ENCODE measurements at regions not wholly inside any gene's neighbourhood (a gene's known extent, or its start where the extent isn't known, plus 50 kb on each side); places are given as distances from the start of the nearest gene placed in this dataset.
"Not testable (repeated sequence)": the region's sequence is repeated elsewhere in the genome, so short reads cannot be mapped to it uniquely, and the experiment has no call there.

- no peaks in the 10 kb centered on the region for H3K36me3 ChIP-seq
- intact Hi-C loops (cut with DNase I) = no loop called here
- H3K9me3 ChIP-seq = peaks cover 9% of the 10 kb centered on the region
- H3K27me3 ChIP-seq (ENCODE audit: low read depth) = no peaks in the 10 kb centered on the region
- H3K4me3 ChIP-seq = no peak overlapping the region
- H3K4me1 ChIP-seq = no peaks in the 10 kb centered on the region
- TF ChIP-seq, protein P1, sequence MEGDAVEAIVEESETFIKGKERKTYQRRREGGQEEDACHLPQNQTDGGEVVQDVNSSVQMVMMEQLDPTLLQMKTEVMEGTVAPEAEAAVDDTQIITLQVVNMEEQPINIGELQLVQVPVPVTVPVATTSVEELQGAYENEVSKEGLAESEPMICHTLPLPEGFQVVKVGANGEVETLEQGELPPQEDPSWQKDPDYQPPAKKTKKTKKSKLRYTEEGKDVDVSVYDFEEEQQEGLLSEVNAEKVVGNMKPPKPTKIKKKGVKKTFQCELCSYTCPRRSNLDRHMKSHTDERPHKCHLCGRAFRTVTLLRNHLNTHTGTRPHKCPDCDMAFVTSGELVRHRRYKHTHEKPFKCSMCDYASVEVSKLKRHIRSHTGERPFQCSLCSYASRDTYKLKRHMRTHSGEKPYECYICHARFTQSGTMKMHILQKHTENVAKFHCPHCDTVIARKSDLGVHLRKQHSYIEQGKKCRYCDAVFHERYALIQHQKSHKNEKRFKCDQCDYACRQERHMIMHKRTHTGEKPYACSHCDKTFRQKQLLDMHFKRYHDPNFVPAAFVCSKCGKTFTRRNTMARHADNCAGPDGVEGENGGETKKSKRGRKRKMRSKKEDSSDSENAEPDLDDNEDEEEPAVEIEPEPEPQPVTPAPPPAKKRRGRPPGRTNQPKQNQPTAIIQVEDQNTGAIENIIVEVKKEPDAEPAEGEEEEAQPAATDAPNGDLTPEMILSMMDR (IDR thresholded peaks at IDR 0.05) = no peak
- no peak for ATAC-seq
- no peak for DNase-seq
- H3K27ac ChIP-seq = no peak overlapping the region
Observed at GRCh38 chr3:118146658-118147375, 887.8 kb downstream of the IGSF11 start.

GRCh38 chr3:118151164-118151563 lies 883.5 kb downstream of the IGSF11 start:
- TF ChIP-seq, protein P1 (IDR thresholded peaks at IDR 0.05) = no peak
- Histone ChIP-seq H3K4me1 (no peaks in the 10 kb centered on the region), H3K27me3 (ENCODE audit: low read depth) (no peaks in the 10 kb centered on the region), H3K27ac (no peak overlapping the region), H3K9me3 (peaks cover 9% of the 10 kb centered on the region), H3K4me3 (no peak overlapping the region), H3K36me3 (no peaks in the 10 kb centered on the region)
- ATAC-seq (no peak), DNase-seq (no peak)
- intact Hi-C loops (cut with DNase I) = no loop called here

DNA sequence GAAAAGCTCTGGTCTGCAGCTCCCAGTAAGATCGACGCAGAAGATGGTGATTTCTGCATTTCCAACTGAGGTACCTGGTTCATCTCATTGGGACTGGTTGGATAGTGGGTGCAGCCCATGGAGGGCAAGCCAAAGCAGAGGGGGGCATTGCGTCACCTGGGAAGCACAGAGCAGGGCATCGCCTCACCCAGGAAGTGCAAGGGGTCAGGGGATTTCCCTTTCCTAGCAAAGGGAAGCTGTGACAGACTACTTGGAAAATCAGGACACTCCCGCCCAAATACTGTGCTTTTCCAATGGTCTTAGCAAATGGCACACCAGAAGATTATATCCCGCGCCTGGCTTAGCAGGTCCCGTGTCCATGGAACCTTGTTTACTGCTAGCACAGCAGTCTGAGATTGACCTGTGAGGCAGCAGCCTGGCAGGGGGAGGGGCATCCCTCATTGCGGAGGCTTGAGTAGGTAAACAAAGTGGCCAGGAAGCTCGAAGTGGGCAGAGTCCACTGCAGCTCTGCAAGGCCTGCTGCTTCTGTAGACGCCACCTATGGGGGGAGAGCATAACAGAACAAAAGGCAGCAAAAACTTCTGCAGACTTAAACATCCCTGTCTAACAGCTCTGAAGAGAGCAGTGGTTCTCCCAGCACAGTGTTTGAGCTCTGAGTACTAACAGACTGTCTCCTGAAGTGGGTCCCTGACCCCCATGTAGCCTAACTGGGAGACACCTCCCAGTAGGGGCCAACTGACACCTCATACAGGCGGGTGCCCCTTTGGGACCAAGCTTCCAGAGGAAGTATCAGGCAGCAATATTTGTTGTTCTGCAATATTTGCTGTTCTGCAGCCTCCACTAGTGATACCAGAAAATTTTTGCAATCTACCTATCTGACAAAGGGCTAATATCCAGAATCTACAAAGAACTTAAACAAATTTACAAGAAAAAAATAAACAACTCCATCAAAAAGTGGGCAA lies 871.7 kb downstream of the IGSF11 start:
- DNase-seq; H3K27me3 ChIP-seq (ENCODE audit: low read depth); H3K4me3 ChIP-seq; ATAC-seq; intact Hi-C loops (cut with DNase I); H3K4me1 ChIP-seq; H3K9me3 ChIP-seq; H3K27ac ChIP-seq; H3K36me3 ChIP-seq: not testable (repeated sequence)

- Histone ChIP-seq H3K27ac (no peak overlapping the region), H3K27me3 (ENCODE audit: low read depth) (no peaks in the 10 kb centered on the region), H3K4me3 (no peak overlapping the region), H3K4me1 (no peaks in the 10 kb centered on the region), H3K36me3 (no peaks in the 10 kb centered on the region), H3K9me3 (no peaks in the 10 kb centered on the region)
- no peak for ATAC-seq
- intact Hi-C loops (cut with DNase I) = no loop called here
- DNase-seq = no peak
- TF ChIP-seq, protein P1 (IDR thresholded peaks at IDR 0.05) = no peak
Observed at GRCh38 chr3:118165413-118165812, 869.2 kb downstream of the IGSF11 start.

- Histone ChIP-seq H3K27me3 (ENCODE audit: low read depth) (no peaks in the 10 kb centered on the region), H3K27ac (no peak overlapping the region), H3K4me3 (no peak overlapping the region), H3K4me1 (no peaks in the 10 kb centered on the region), H3K36me3 (no peaks in the 10 kb centered on the region), H3K9me3 (no peaks in the 10 kb centered on the region)
- no peak for DNase-seq
- intact Hi-C loops (cut with DNase I) = no loop called here
- TF ChIP-seq, protein P1 (IDR thresholded peaks at IDR 0.05) = no peak
- no peak for ATAC-seq
Observed at GRCh38 chr3:118167571-118167970, 867.1 kb downstream of the IGSF11 start.

DNA sequence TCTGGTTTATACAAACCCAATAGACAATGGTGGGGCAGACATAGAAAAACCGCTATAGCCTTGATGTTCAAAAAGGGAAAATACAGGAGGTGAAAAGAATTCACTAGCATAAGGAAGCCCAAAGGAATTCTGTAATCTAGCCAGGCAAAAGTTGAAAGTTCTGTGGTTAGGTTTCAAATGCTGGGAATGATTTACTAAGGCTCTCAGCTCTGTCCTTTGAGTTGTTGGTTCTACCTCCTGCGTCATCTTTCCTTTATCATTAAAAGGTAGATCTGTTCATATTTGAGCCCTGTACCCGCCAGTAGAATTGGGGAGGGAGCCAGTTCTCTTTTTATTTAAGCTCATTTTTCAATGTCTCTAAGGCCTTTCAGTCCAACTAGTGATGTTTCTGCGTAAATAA lies 866.5 kb downstream of the IGSF11 start:
- H3K4me1 ChIP-seq = no peaks in the 10 kb centered on the region
- H3K27me3 ChIP-seq (ENCODE audit: low read depth) = no peaks in the 10 kb centered on the region
- TF ChIP-seq, protein P1 (IDR thresholded peaks at IDR 0.05) = no peak
- ATAC-seq (no peak), DNase-seq (no peak)
- no peak overlapping the region for H3K27ac ChIP-seq
- H3K9me3 ChIP-seq = no peaks in the 10 kb centered on the region
- intact Hi-C loops (cut with DNase I) = no loop called here
- no peak overlapping the region for H3K4me3 ChIP-seq
- no peaks in the 10 kb centered on the region for H3K36me3 ChIP-seq

All from lower lobe of right lung (tissue), 2 donors.